Neural progenitor cell (in vitro differentiated cells): ENCODE measurements at regions not wholly inside any gene's neighbourhood (a gene's known extent, or its start where the extent isn't known, plus 50 kb on each side); places are given as distances from the start of the nearest gene placed in this dataset.

Experiments
- DNase-seq: peaks from one replicate; pipeline ENCODE4 v3.0.0-alpha.2; 2016; ENCODE audit warnings: low spot score
- H2AFZ ChIP-seq: fragments of 200-600 bp; sonication (generic); replicated peaks from 2 replicates; pipeline ENCODE4 v1.6.1; 2016; ENCODE audit warnings: antibody characterized with exemption
- H3F3A ChIP-seq: fragments of 200-600 bp; sonication (generic); 2 replicates; pipeline ENCODE4 v1.6.1; 2016; ENCODE audit warnings: antibody characterized with exemption, low read depth
- H3K27ac ChIP-seq: fragments of 200-600 bp; sonication (generic); 2 replicates; pipeline ENCODE4 v1.5.1; 2016; ENCODE audit warnings: mild to moderate bottlenecking
- H3K27me3 ChIP-seq: fragments of 200-600 bp; sonication (generic); 2 replicates; pipeline ENCODE4 v1.6.1; 2016; ENCODE audit warnings: mild to moderate bottlenecking, moderate library complexity
- H3K36me3 ChIP-seq: fragments of 200-600 bp; sonication (generic); 2 replicates; pipeline ENCODE4 v1.5.1; 2016
- H3K4me1 ChIP-seq: fragments of 200-600 bp; sonication (generic); 2 replicates; pipeline ENCODE4 v1.6.1; 2016; ENCODE audit warnings: mixed run types
- H3K4me2 ChIP-seq: fragments of 200-600 bp; sonication (generic); 2 replicates; pipeline ENCODE4 v1.6.1; 2016
- H3K4me3 ChIP-seq: fragments of 200-600 bp; sonication (generic); 2 replicates; pipeline ENCODE4 v1.5.1; 2016
- H3K79me2 ChIP-seq: fragments of 200-600 bp; sonication (generic); 2 replicates; pipeline ENCODE4 v1.6.1; 2016; ENCODE audit warnings: low read depth
- H3K9ac ChIP-seq: fragments of 200-600 bp; sonication (generic); 2 replicates; pipeline ENCODE4 v1.6.1; 2016
- H3K9me3 ChIP-seq: fragments of 200-600 bp; sonication (generic); 2 replicates; pipeline ENCODE4 v1.5.1; 2016; ENCODE audit warnings: low read depth
- H4K20me1 ChIP-seq: fragments of 200-600 bp; sonication (generic); 2 replicates; pipeline ENCODE4 v1.6.1; 2016; ENCODE audit warnings: low read depth
- H3K27ac Mint-ChIP-seq: 3 replicates; pipeline ENCODE4 v1.8.0; 2021; ENCODE audit warnings: mixed read lengths
- H3K27me3 Mint-ChIP-seq: 2 replicates; pipeline ENCODE4 v1.8.0; 2022; ENCODE audit warnings: low read depth, mild to moderate bottlenecking, inconsistent platforms, moderate library complexity, mixed read lengths; ENCODE audit not compliant: insufficient read depth
- H3K36me3 Mint-ChIP-seq: 3 replicates; pipeline ENCODE4 v1.8.0; 2021; ENCODE audit warnings: mixed read lengths
- H3K4me1 Mint-ChIP-seq: 3 replicates; pipeline ENCODE4 v1.8.0; 2021; ENCODE audit warnings: mixed read lengths
- H3K4me3 Mint-ChIP-seq: 3 replicates; pipeline ENCODE4 v1.8.0; 2021; ENCODE audit warnings: mild to moderate bottlenecking, moderate library complexity, mixed read lengths
- H3K9me3 Mint-ChIP-seq: 3 replicates; pipeline ENCODE4 v1.8.0; 2020; ENCODE audit warnings: mixed read lengths
- CTCF ChIP-seq: fragments of 200-600 bp; sonication (generic); IDR thresholded peaks from 2 replicates; pipeline ENCODE4 v1.5.1; 2017; ENCODE audit warnings: antibody characterized with exemption, mild to moderate bottlenecking
- EZH2 ChIP-seq: fragments of 200-600 bp; sonication (generic); IDR thresholded peaks from 2 replicates; pipeline ENCODE4 v1.6.1; 2017; ENCODE audit warnings: antibody characterized with exemption, mild to moderate bottlenecking, moderate library complexity
- EZH2phosphoT487 ChIP-seq: fragments of 200-600 bp; sonication (generic); IDR thresholded peaks from 2 replicates; pipeline ENCODE4 v1.6.1; 2017; ENCODE audit warnings: antibody characterized with exemption

- Histone ChIP-seq H3K36me3 (no peaks in the 10 kb centered on the region), H3K4me1 (no peaks in the 10 kb centered on the region), H3F3A (no peaks in the 10 kb centered on the region), H3K27me3 (no peaks in the 10 kb centered on the region), H3K4me2 (no peak overlapping the region), H2AFZ (no peak overlapping the region), H4K20me1 (no peaks in the 10 kb centered on the region), H3K9me3 (no peaks in the 10 kb centered on the region), H3K27ac (no peak overlapping the region), H3K79me2 (no peaks in the 10 kb centered on the region), H3K9ac (no peak overlapping the region), H3K4me3 (no peak overlapping the region)
- Mint-ChIP-seq H3K9me3 (no peaks in the 10 kb centered on the region), H3K4me3 (no peak overlapping the region), H3K36me3 (no peaks in the 10 kb centered on the region), H3K4me1 (peaks cover 21% of the 10 kb centered on the region), H3K27ac (peak overlapping the region; percentile 88), H3K27me3 (peaks cover 10% of the 10 kb centered on the region)
- peak; percentile 65 for TF ChIP-seq CTCF
- TF ChIP-seq EZH2phosphoT487 = no peak
- peak; percentile 77 for DNase-seq
Observed at GRCh38 chr6:33958526-33959328, 154.9 kb upstream of the MLN start.

- Histone ChIP-seq H3K79me2 (no peaks in the 10 kb centered on the region), H4K20me1 (no peaks in the 10 kb centered on the region), H3K4me3 (no peak overlapping the region), H3K36me3 (no peaks in the 10 kb centered on the region), H2AFZ (no peak overlapping the region), H3F3A (no peaks in the 10 kb centered on the region), H3K4me2 (no peak overlapping the region), H3K9ac (no peak overlapping the region), H3K27ac (no peak overlapping the region), H3K4me1 (no peaks in the 10 kb centered on the region), H3K9me3 (no peaks in the 10 kb centered on the region), H3K27me3 (no peaks in the 10 kb centered on the region)
- peaks cover 20% of the 10 kb centered on the region for H3K4me1 Mint-ChIP-seq
- peak overlapping the region; percentile 88 for H3K27ac Mint-ChIP-seq
- TF ChIP-seq EZH2 = no peak
- no peak for TF ChIP-seq CTCF
- no peak for TF ChIP-seq EZH2phosphoT487
- peaks cover 10% of the 10 kb centered on the region for H3K27me3 Mint-ChIP-seq
- no peaks in the 10 kb centered on the region for H3K9me3 Mint-ChIP-seq
- H3K36me3 Mint-ChIP-seq = no peaks in the 10 kb centered on the region
- DNase-seq = no peak
- peak overlapping the region; percentile 66 for H3K4me3 Mint-ChIP-seq
Observed at GRCh38 chr6:33957892-33958525, 154.2 kb upstream of the MLN start.

GRCh38 chr6:33957131-33957891 is 153.5 kb upstream of the MLN start:
- Histone ChIP-seq H3K36me3 (no peaks in the 10 kb centered on the region), H2AFZ (no peak overlapping the region), H4K20me1 (no peaks in the 10 kb centered on the region), H3K27ac (no peak overlapping the region), H3K4me1 (no peaks in the 10 kb centered on the region), H3F3A (no peaks in the 10 kb centered on the region), H3K9me3 (no peaks in the 10 kb centered on the region), H3K79me2 (no peaks in the 10 kb centered on the region), H3K9ac (no peak overlapping the region), H3K27me3 (no peaks in the 10 kb centered on the region), H3K4me2 (no peak overlapping the region), H3K4me3 (no peak overlapping the region)
- TF ChIP-seq CTCF (no peak), EZH2phosphoT487 (no peak), EZH2 (no peak)
- Mint-ChIP-seq H3K9me3 (no peaks in the 10 kb centered on the region), H3K4me3 (peak overlapping the region; percentile 66), H3K27me3 (peaks cover 10% of the 10 kb centered on the region), H3K4me1 (peaks cover 17% of the 10 kb centered on the region), H3K36me3 (no peaks in the 10 kb centered on the region), H3K27ac (peak overlapping the region; percentile 34)
- DNase-seq = no peak
